HFFc6 (cell line): ENCODE measurements at regions not wholly inside any gene's neighbourhood (a gene's known extent, or its start where the extent isn't known, plus 50 kb on each side); places are given as distances from the start of the nearest gene placed in this dataset.

Experiments used
- DNase-seq: peaks from one replicate; pipeline ENCODE4 v3.0.0-alpha.2; 2018
- H3K27ac Mint-ChIP-seq: 2 replicates; pipeline ENCODE4 v1.8.0; 2020; ENCODE audit warnings: mild to moderate bottlenecking, mixed read lengths
- H3K27me3 Mint-ChIP-seq: 2 replicates; pipeline ENCODE4 v1.8.0; 2021; ENCODE audit warnings: mild to moderate bottlenecking, moderate library complexity, mixed read lengths; ENCODE audit not compliant: insufficient read depth
- H3K36me3 Mint-ChIP-seq: 2 replicates; pipeline ENCODE4 v1.8.0; 2021; ENCODE audit warnings: low read depth, mixed read lengths
- H3K4me1 Mint-ChIP-seq: 2 replicates; pipeline ENCODE4 v1.8.0; 2020; ENCODE audit warnings: low read depth, mixed read lengths
- H3K4me3 Mint-ChIP-seq: 2 replicates; pipeline ENCODE4 v1.8.0; 2020; ENCODE audit warnings: mild to moderate bottlenecking, moderate library complexity, mixed read lengths
- H3K9me3 Mint-ChIP-seq: 2 replicates; pipeline ENCODE4 v1.8.0; 2020; ENCODE audit warnings: mild to moderate bottlenecking, mixed read lengths
- TF ChIP-seq, protein P1 (sequence below): fragments of 200-600 bp; sonication (generic); IDR thresholded peaks from 2 replicates; pipeline ENCODE4 v1.5.0; 2021; ENCODE audit warnings: antibody characterized with exemption, mild to moderate bottlenecking

- Mint-ChIP-seq H3K36me3 (no peaks in the 10 kb centered on the region), H3K27ac (no peak overlapping the region)
Measured at GRCh38 chr16:55257966-55258613, 65.9 kb upstream of the IRX6 start.

DNA sequence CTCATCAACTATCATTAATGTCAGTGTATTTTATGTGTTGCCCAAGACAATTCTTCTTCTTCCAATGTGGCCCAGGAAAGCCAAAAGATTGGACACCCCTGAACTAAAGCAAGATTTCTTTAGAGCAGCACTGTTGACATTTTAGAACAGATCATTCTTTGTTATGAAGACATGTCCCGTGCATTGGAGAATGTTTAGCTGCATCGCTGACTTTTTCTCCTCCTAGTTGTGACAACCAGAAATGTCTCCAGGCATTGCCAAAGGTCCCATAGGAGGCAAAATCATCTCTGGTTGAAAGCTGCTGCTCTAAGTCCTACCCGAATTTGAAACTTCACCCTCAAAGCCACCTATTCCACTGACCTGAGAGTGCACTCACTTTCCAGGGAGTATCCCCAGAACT is 62.7 kb upstream of the IRX6 start:
- DNase-seq, result no peak
- Mint-ChIP-seq H3K4me1 (no peaks in the 10 kb centered on the region), H3K9me3 (peaks cover 5% of the 10 kb centered on the region; the same call in 1 of the 2 replicates), H3K36me3 (no peaks in the 10 kb centered on the region), H3K27me3 (peaks cover 3% of the 10 kb centered on the region), H3K27ac (no peak overlapping the region), H3K4me3 (no peak overlapping the region)
- TF ChIP-seq, protein P1, sequence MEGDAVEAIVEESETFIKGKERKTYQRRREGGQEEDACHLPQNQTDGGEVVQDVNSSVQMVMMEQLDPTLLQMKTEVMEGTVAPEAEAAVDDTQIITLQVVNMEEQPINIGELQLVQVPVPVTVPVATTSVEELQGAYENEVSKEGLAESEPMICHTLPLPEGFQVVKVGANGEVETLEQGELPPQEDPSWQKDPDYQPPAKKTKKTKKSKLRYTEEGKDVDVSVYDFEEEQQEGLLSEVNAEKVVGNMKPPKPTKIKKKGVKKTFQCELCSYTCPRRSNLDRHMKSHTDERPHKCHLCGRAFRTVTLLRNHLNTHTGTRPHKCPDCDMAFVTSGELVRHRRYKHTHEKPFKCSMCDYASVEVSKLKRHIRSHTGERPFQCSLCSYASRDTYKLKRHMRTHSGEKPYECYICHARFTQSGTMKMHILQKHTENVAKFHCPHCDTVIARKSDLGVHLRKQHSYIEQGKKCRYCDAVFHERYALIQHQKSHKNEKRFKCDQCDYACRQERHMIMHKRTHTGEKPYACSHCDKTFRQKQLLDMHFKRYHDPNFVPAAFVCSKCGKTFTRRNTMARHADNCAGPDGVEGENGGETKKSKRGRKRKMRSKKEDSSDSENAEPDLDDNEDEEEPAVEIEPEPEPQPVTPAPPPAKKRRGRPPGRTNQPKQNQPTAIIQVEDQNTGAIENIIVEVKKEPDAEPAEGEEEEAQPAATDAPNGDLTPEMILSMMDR, result no peak

More at GRCh38 chr16:55257966-55258613, 65.9 kb upstream of the IRX6 start:
- H3K4me1 Mint-ChIP-seq, result no peaks in the 10 kb centered on the region
- no peak overlapping the region for H3K4me3 Mint-ChIP-seq
- DNase-seq, result no peak
- H3K27me3 Mint-ChIP-seq, result no peaks in the 10 kb centered on the region; the same call in 1 of the 2 replicates
- no peaks in the 10 kb centered on the region for H3K9me3 Mint-ChIP-seq
- TF ChIP-seq, protein P1, result peak; percentile 74

GRCh38 chr16:55263271-55264250 is 60.4 kb upstream of the IRX6 start:
- no peak overlapping the region for H3K27ac Mint-ChIP-seq
- no peaks in the 10 kb centered on the region for H3K4me1 Mint-ChIP-seq
- peaks cover 5% of the 10 kb centered on the region; the same call in 1 of the 2 replicates for H3K9me3 Mint-ChIP-seq
- H3K36me3 Mint-ChIP-seq, result no peaks in the 10 kb centered on the region
- TF ChIP-seq, protein P1, result no peak
- no peak overlapping the region for H3K4me3 Mint-ChIP-seq
- no peak for DNase-seq
- peaks cover 3% of the 10 kb centered on the region for H3K27me3 Mint-ChIP-seq

GRCh38 chr16:55264949-55265348 is 59.1 kb upstream of the IRX6 start:
- Mint-ChIP-seq H3K4me1 (no peaks in the 10 kb centered on the region), H3K9me3 (peaks cover 5% of the 10 kb centered on the region), H3K4me3 (no peak overlapping the region), H3K27ac (no peak overlapping the region), H3K27me3 (peaks cover 3% of the 10 kb centered on the region), H3K36me3 (no peaks in the 10 kb centered on the region)
- TF ChIP-seq, protein P1, result no peak
- DNase-seq, result no peak

- TF ChIP-seq, protein P1, result no peak
- no peak overlapping the region for H3K27ac Mint-ChIP-seq
- H3K9me3 Mint-ChIP-seq, result peaks cover 5% of the 10 kb centered on the region
- H3K27me3 Mint-ChIP-seq, result peaks cover 3% of the 10 kb centered on the region
- no peaks in the 10 kb centered on the region for H3K4me1 Mint-ChIP-seq
- DNase-seq, result no peak
- H3K36me3 Mint-ChIP-seq, result no peaks in the 10 kb centered on the region
- H3K4me3 Mint-ChIP-seq, result no peak overlapping the region
Measured at GRCh38 chr16:55265926-55266325, 58.1 kb upstream of the IRX6 start.
